Endometrium (tissue), 2 donors: ENCODE measurements at regions not wholly inside any gene's neighbourhood (a gene's known extent, or its start where the extent isn't known, plus 50 kb on each side); places are given as distances from the start of the nearest gene placed in this dataset.
"Not testable (repeated sequence)": the region's sequence is repeated elsewhere in the genome, so short reads cannot be mapped to it uniquely, and the experiment has no call there.

Source experiments
- FAIRE-seq: peaks from 2 replicates; lab custom pipeline; 2012; peaks lifted over from hg19 to GRCh38; lab: Jason Lieb, UNC
- donor health status: control.
- donor health status: control.

- FAIRE-seq: no peak
Observed at GRCh38 chr1:88544195-88544594, 139.9 kb upstream of the PKN2 start.

GRCh38 chr1:88549536-88549935 is 134.5 kb upstream of the PKN2 start:
- FAIRE-seq: peak; percentile 50

GRCh38 chr1:88552226-88552625 is 131.8 kb upstream of the PKN2 start:
- no peak for FAIRE-seq

GRCh38 chr1:88557014-88557413 is 127.1 kb upstream of the PKN2 start:
- no peak for FAIRE-seq

- no peak for FAIRE-seq
Observed at GRCh38 chr1:88560621-88561020, 123.5 kb upstream of the PKN2 start.

GRCh38 chr1:88562991-88563390 is 121.1 kb upstream of the PKN2 start:
- FAIRE-seq: no peak

GRCh38 chr1:88566615-88567387 is 117.3 kb upstream of the PKN2 start:
- FAIRE-seq: no peak

- no peak for FAIRE-seq
Observed at GRCh38 chr1:88571506-88571905, 112.6 kb upstream of the PKN2 start.

GRCh38 chr1:88579598-88579997 is 104.5 kb upstream of the PKN2 start:
- FAIRE-seq: no peak

GRCh38 chr1:88581703-88582102 is 102.4 kb upstream of the PKN2 start:
- FAIRE-seq: no peak

GRCh38 chr1:88593358-88593757 is 90.7 kb upstream of the PKN2 start:
- FAIRE-seq: no peak

GRCh38 chr1:88595355-88596002 is 88.6 kb upstream of the PKN2 start:
- no peak for FAIRE-seq

- FAIRE-seq: not testable (repeated sequence)
Observed at GRCh38 chr1:88597973-88598372, 86.1 kb upstream of the PKN2 start.

- FAIRE-seq: no peak
Observed at GRCh38 chr1:88608139-88608943, 75.7 kb upstream of the PKN2 start.

GRCh38 chr1:88609051-88609450 is 75.0 kb upstream of the PKN2 start:
- FAIRE-seq: no peak

- no peak for FAIRE-seq
Observed at GRCh38 chr1:88610687-88611086, 73.4 kb upstream of the PKN2 start.

- no peak for FAIRE-seq
Observed at GRCh38 chr1:88612292-88612691, 71.8 kb upstream of the PKN2 start.

- FAIRE-seq: no peak
Observed at GRCh38 chr1:88612773-88613172, 71.3 kb upstream of the PKN2 start.

GRCh38 chr1:88618331-88618730 is 65.7 kb upstream of the PKN2 start:
- FAIRE-seq: no peak

GRCh38 chr1:88623101-88623500 is 61.0 kb upstream of the PKN2 start:
- not testable (repeated sequence) for FAIRE-seq
